K562 (cell line): ENCODE measurements at regions not wholly inside any gene's neighbourhood (a gene's known extent, or its start where the extent isn't known, plus 50 kb on each side); places are given as distances from the start of the nearest gene placed in this dataset.

ENCODE experiments used
- ATAC-seq: fragments of 200-7000 bp; cut with Tn5 transposase; 3 replicates; pipeline ENCODE4 v1.9.1; 2020; ENCODE audit warnings: moderate library complexity
- BruUV-seq: library from RNA; stranded (reverse); fragments of 400-500 nt; replicated peaks from 2 replicates; lab custom pipeline; 2021; lab: Mats Ljungman, UMichigan
- CTCF ChIA-PET: fragments of 300-600 bp; formaldehyde crosslinking; extraction: SDS; loops from one replicate; lab custom pipeline; 2021; ENCODE audit warnings: low intra/inter-chr PET ratio; lab: Yijun Ruan, JAX
- POLR2A ChIA-PET: fragments of 300-600, 350-650 bp; sonication (Branson Sonifier 250); formaldehyde crosslinking; extraction: SDS; loops from one replicate; lab custom pipeline; 2021; ENCODE audit warnings: antibody characterized with exemption, inconsistent platforms; lab: Yijun Ruan, JAX
- DNase-seq, 4 experiments: peaks; one replicate each; pipeline versions ENCODE4 v3.0.0 to v3.0.0-alpha.2; 2011 to 2018; ENCODE audit warnings: low spot score in 3 of 4, mixed read lengths in 3 of 4; ENCODE audit errors: extremely low read depth in 1 of 4
- FAIRE-seq: peaks from 2 replicates; lab custom pipeline; 2011; peaks lifted over from hg19 to GRCh38; lab: Jason Lieb, UNC
- H2AFZ ChIP-seq: 2 replicates; pipeline ENCODE4 v1.6.0; 2011; ENCODE audit warnings: low read depth, low read length, control low read depth, inconsistent platforms
- H3K27ac ChIP-seq: fragments of 200-600 bp; 3 replicates; pipeline ENCODE4 v1.8.0; 2011; ENCODE audit warnings: low read depth, mild to moderate bottlenecking, control low read depth, inconsistent platforms, low read length, moderate library complexity, mixed read lengths; ENCODE audit errors: extremely low read depth
- H3K27me3 ChIP-seq, 2 experiments: fragments of 300-600 bp in 1 of 2; 2 replicates in 1 of 2; 3 replicates in 1 of 2; pipeline versions ENCODE4 v1.6.0 to v1.8.0; 2011; ENCODE audit warnings: inconsistent platforms in 2 of 2, low read length in 2 of 2, mild to moderate bottlenecking in 1 of 2, mixed read lengths in 1 of 2, moderate library complexity in 1 of 2; ENCODE audit not compliant: control insufficient read depth in 2 of 2, insufficient read depth in 2 of 2
- H3K36me3 ChIP-seq: fragments of 300-600 bp; 3 replicates; pipeline ENCODE4 v1.8.0; 2011; ENCODE audit warnings: mild to moderate bottlenecking, low read length, inconsistent platforms; ENCODE audit not compliant: control insufficient read depth, insufficient read depth
- H3K4me1 ChIP-seq, 2 experiments: fragments of 200-600 bp in 1 of 2; replicated peaks in 1 of 2; 2 replicates in 1 of 2; 3 replicates in 1 of 2; pipeline versions ENCODE4 v1.5.1 to v1.8.0; 2011; ENCODE audit warnings: inconsistent platforms in 2 of 2, low read length in 2 of 2, mild to moderate bottlenecking in 1 of 2, mixed read lengths in 1 of 2, moderate library complexity in 1 of 2; ENCODE audit not compliant: control insufficient read depth in 2 of 2, insufficient read depth in 2 of 2
- H3K4me2 ChIP-seq: 2 replicates; pipeline ENCODE4 v1.6.1; 2011; ENCODE audit warnings: low read length, control low read depth, inconsistent platforms, mixed read lengths; ENCODE audit not compliant: insufficient read depth
- H3K4me3 ChIP-seq: fragments of 200-600 bp; sonication (generic), shearing (Covaris generic); 2 replicates; pipeline ENCODE4 v1.5.1; 2016; ENCODE audit warnings: control low read depth, inconsistent platforms
- H3K79me2 ChIP-seq: fragments of 200-600 bp; 3 replicates; pipeline ENCODE4 v1.8.0; 2011; ENCODE audit warnings: low read length, inconsistent platforms; ENCODE audit not compliant: control insufficient read depth, insufficient read depth
- H3K9ac ChIP-seq, 2 experiments: 2 replicates each; pipeline versions ENCODE4 v1.6.0 to v1.6.1; 2011; ENCODE audit warnings: low read depth in 2 of 2, low read length in 2 of 2, control low read depth in 1 of 2, inconsistent platforms in 1 of 2, mild to moderate bottlenecking in 1 of 2, mixed read lengths in 1 of 2; ENCODE audit not compliant: insufficient read depth in 1 of 2
- H3K9me1 ChIP-seq: one replicate; pipeline ENCODE4 v1.6.0; 2011; ENCODE audit warnings: inconsistent platforms, mild to moderate bottlenecking, low read length, moderate library complexity; ENCODE audit not compliant: control insufficient read depth, insufficient read depth
- H3K9me3 ChIP-seq: replicated peaks from 2 replicates; pipeline ENCODE4 v1.5.1; 2011; ENCODE audit warnings: low read depth, low read length, inconsistent platforms; ENCODE audit not compliant: control insufficient read depth, insufficient read depth
- H4K20me1 ChIP-seq: replicated peaks from 2 replicates; pipeline ENCODE4 v1.6.1; 2011; ENCODE audit warnings: low read length, inconsistent platforms, mixed read lengths; ENCODE audit not compliant: control insufficient read depth, insufficient read depth
- ARHGAP35 ChIP-seq: fragments of 450-650 bp; IDR thresholded peaks from 2 replicates; pipeline ENCODE4 v1.6.1; 2018; ENCODE audit not compliant: partially characterized antibody
- COPS2 ChIP-seq: fragments of 450-650 bp; conservative IDR thresholded peaks from 2 replicates; pipeline ENCODE4 v1.6.1; 2016; ENCODE audit warnings: mild to moderate bottlenecking, moderate library complexity
- CREB3 ChIP-seq: fragments of 450-650 bp; conservative IDR thresholded peaks from 2 replicates; pipeline ENCODE4 v1.6.1; 2016; ENCODE audit warnings: missing genetic modification characterization, low read depth, mild to moderate bottlenecking, missing compliant biosample characterization, moderate library complexity
- IRF2 ChIP-seq: sonication (generic); formaldehyde crosslinking; IDR thresholded peaks from 2 replicates; pipeline ENCODE4 v1.8.1; 2022; ENCODE audit warnings: mild to moderate bottlenecking, missing genetic modification reagents
- MYBL2 ChIP-seq, 2 experiments: fragments of 450-650 bp in 1 of 2; sonication (generic) in 1 of 2; formaldehyde crosslinking in 1 of 2; IDR thresholded peaks; 2 replicates each; pipeline versions ENCODE4 v1.6.1 to v1.8.1; 2017 to 2022; ENCODE audit warnings: borderline replicate concordance in 1 of 2, inconsistent platforms in 1 of 2, low read depth in 1 of 2, mild to moderate bottlenecking in 1 of 2, missing genetic modification reagents in 1 of 2, moderate library complexity in 1 of 2
- SREBF1 ChIP-seq: fragments of 150-350 bp; IDR thresholded peaks from 2 replicates; pipeline ENCODE4 v1.6.1; 2014; ENCODE audit warnings: antibody characterized with exemption, low read depth, low read length, borderline replicate concordance
- ZNF830 ChIP-seq: fragments of 250-450 bp; sonication (Bioruptor Pico); IDR thresholded peaks from 2 replicates; pipeline ENCODE4 v1.5.0; 2021; ENCODE audit warnings: mild to moderate bottlenecking
- WGBS: fragments of 100-300 bp; shearing (Covaris generic); methylation state at CpG from one replicate; pipeline ENCODE4 v1.1.6; 2016; ENCODE audit warnings: low coverage, mixed read lengths; ENCODE audit not compliant: insufficient coverage; ENCODE audit errors: missing lambda C conversion rate; 5-methylcytosine and 5-hydroxymethylcytosine counted together
- in situ Hi-C: fragments of 300-500 bp; cut with MboI; formaldehyde crosslinking; loops from 4 replicates; pipeline ENCODE4 v1.15.0; 2018; ENCODE audit warnings: inconsistent platforms, mixed read lengths
- intact Hi-C: fragments of 100-400 bp; cut with micrococcal nuclease; formaldehyde crosslinking; loops from 2 replicates; pipeline ENCODE4 v1.14.2; 2022

GRCh38 chr12:11969437-11970154 lies 101.1 kb upstream of the BCL2L14 start:
- BruUV-seq = no TSS peak
- TF ChIP-seq ARHGAP35 = no peak
- TF ChIP-seq COPS2 = no peak
- WGBS = 2% methylated on average over 6 of the region's 8 CpGs
- no peak overlapping the region for H3K4me2 ChIP-seq
- in situ Hi-C loops = no loop called here
- ATAC-seq = no peak
- no peaks in the 10 kb centered on the region for H4K20me1 ChIP-seq
- intact Hi-C loops = no loop called here
- CTCF ChIA-PET = no interaction called here
- H3K9me1 ChIP-seq = no peaks in the 10 kb centered on the region
- H3K9me3 ChIP-seq = no peaks in the 10 kb centered on the region
- no peaks in the 10 kb centered on the region for H3K36me3 ChIP-seq
- no peaks in the 10 kb centered on the region; a peak in 1 of 5 replicates for H3K4me1 ChIP-seq
- no peak overlapping the region for H3K4me3 ChIP-seq
- no peak for DNase-seq
- no peak overlapping the region for H3K9ac ChIP-seq
- H2AFZ ChIP-seq = no peak overlapping the region
- H3K79me2 ChIP-seq = no peaks in the 10 kb centered on the region
- no peak for FAIRE-seq
- POLR2A ChIA-PET = interaction anchor here (0.6 kb wide), 1 partner anchor 380 kb away, joined by 3 read pairs; the partner anchor contains the start of gene MANSC1
- no peak overlapping the region for H3K27ac ChIP-seq
- peaks cover 0 to 34% of the 10 kb centered on the region in 2 experiments; a peak in 2 of 5 replicates for H3K27me3 ChIP-seq

- ATAC-seq (no peak), FAIRE-seq (no peak)
- H3K27me3 ChIP-seq = peaks cover 0 to 34% of the 10 kb centered on the region in 2 experiments; a peak in 2 of 5 replicates
- WGBS = 0% methylated on average over 4 of the region's 4 CpGs
- H3K9me3 ChIP-seq = no peaks in the 10 kb centered on the region
- H4K20me1 ChIP-seq = no peaks in the 10 kb centered on the region
- CTCF ChIA-PET = no interaction called here
- POLR2A ChIA-PET = no interaction called here
- no peak overlapping the region for H2AFZ ChIP-seq
- H3K9ac ChIP-seq = no peak overlapping the region
- TF ChIP-seq MYBL2 (IDR thresholded peaks at IDR 0.05; ENCODE audit: low read depth) (no peak), MYBL2 (CRISPR knock-in tag; IDR thresholded peaks at IDR 0.05; ENCODE audit: borderline replicate concordance) (no peak), ZNF830 (CRISPR knock-in tag) (no peak), SREBF1 (no peak), IRF2 (CRISPR knock-in tag) (no peak), CREB3 (tag) (no peak)
- TF ChIP-seq, all 486 proteins: peak for 0
- no peak overlapping the region for H3K4me3 ChIP-seq
- intact Hi-C loops = no loop called here
- DNase-seq = no peak
- no peak overlapping the region for H3K27ac ChIP-seq
- no peaks in the 10 kb centered on the region; a peak in 1 of 5 replicates for H3K4me1 ChIP-seq
- no peaks in the 10 kb centered on the region for H3K36me3 ChIP-seq
- no peaks in the 10 kb centered on the region for H3K9me1 ChIP-seq
- no peak overlapping the region for H3K4me2 ChIP-seq
- no peaks in the 10 kb centered on the region for H3K79me2 ChIP-seq
- no TSS peak for BruUV-seq
- in situ Hi-C loops = no loop called here
These were observed 100.6 kb upstream of the BCL2L14 start for GRCh38 chr12:11970155-11970520.
